NCI-H345 treated with DMSO at 0.1 percent for 48 hours (cell line): ENCODE measurements at regions not wholly inside any gene's neighbourhood (a gene's known extent, or its start where the extent isn't known, plus 50 kb on each side); places are given as distances from the start of the nearest gene placed in this dataset.

Experiments
- DNase-seq: peaks from one replicate; lab custom pipeline; 2025; ENCODE audit not compliant: unreplicated experiment; lab: John Stamatoyannopoulos, UW

DNA sequence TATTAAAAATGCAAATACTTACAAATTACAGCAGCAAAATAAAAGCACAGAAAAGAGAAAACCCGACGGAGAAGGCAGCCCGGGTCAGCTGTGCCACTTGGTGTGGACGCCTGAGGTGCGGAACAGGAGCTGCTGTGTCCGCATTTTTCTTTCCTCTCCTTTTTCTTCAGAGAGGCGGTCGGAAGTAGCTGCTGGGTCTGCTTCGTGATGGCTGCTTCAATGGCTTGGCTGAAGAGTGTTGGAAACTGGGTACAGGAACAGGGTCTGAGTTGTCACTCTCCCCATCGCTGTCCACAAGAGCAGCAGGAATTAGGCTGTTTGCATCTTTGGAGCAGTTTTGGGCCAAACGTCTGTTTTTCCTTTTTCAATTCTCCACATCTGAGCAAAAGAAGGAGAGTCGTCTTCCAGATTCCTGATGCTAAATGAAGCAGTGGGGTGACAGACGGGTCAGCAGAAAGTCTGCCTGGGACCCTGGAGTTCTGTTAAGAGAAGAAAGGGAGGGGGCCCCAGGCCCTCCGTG is 53.5 kb upstream of the ARL8B start:
- no peak for DNase-seq

DNA sequence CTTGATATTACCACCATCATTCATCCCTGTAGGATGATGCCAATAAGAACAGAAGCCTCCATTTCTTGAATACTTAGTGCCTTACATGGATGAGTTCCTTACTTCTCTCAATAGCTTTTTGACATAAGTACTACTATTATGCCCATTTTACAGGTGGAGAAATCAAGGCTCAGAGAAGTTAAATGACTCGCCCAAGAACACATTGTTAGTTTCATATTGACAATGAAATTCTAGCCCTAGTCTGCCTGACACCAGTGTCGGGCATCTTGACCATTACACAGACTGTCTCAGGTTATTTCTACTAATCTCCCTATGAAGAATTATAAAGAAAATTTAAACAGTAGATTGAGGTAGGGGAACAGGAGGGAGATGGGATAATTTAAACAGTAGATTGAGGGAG is 52.5 kb upstream of the ARL8B start:
- no peak for DNase-seq

- DNase-seq: no peak
Measured at GRCh38 chr3:5071061-5071460, 51.0 kb upstream of the ARL8B start.

DNA sequence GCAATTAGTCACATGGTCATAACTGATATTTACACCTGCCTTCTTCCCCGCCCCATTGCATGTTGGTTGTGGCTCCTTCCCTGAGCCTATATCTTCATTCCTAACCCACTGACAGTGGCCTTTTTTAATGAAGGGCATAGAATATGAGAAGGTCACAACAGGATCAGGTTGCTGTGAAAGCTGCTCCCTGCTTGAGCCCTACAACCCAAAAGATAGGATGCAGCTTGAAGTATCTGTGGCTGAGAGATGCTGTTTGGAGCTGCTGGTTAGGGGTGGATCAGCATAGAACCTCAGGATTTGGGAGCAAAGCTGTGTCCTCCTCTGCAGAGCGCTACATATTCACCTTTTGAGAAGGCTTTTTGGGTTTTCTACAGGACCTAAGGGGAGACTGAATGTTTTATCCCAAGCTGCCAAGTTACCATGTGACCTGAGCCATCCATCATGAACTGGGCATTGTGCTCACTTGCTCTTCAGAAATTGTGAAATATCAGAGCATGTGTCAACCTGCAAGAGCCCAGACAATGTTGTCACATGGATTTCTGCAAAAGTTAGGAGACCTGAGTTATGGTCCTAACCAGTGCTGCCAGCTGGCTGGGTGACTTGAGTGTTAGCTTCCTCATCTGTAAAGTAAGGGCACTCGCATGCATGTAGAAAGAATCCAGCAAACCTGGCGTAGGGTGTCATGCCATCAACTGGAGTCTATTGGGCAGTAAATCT is 49.8 kb upstream of the ARL8B start:
- no peak for DNase-seq
